ENCODE measurements at regions not wholly inside any gene's neighbourhood (a gene's known extent, or its start where the extent isn't known, plus 50 kb on each side); places are given as distances from the start of the nearest gene placed in this dataset.

- POLR2A ChIA-PET, result no interaction called here
- CTCF ChIA-PET, result no interaction called here
Observed at GRCh38 chr5:58358501-58359178, 101.2 kb downstream of the PLK2 start.

- CTCF ChIA-PET, result no interaction called here
Observed at GRCh38 chr5:58357799-58358500, 101.9 kb downstream of the PLK2 start.

DNA sequence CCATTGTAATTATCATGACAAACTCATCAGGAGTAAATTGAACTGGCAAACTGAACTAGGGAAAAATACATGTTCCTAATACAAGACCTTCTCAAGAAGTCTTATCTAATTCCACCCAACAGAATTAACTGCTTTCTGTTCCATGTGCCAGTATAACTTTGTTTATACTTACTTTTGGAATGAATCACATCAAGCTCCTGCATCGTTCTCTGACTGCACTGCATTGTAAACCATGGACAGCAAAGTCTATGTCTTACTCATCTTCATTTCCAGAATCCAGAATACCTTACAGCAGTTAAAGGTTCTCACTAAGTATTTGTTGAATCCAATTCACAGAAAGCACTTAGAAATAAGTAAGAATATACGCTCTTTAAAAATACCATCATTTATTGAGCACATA, 102.8 kb downstream of the PLK2 start:
- CTCF ChIA-PET, result no interaction called here
- POLR2A ChIA-PET, result no interaction called here

More at GRCh38 chr5:58357799-58358500, 101.9 kb downstream of the PLK2 start:
- POLR2A ChIA-PET, result no interaction called here

DNA sequence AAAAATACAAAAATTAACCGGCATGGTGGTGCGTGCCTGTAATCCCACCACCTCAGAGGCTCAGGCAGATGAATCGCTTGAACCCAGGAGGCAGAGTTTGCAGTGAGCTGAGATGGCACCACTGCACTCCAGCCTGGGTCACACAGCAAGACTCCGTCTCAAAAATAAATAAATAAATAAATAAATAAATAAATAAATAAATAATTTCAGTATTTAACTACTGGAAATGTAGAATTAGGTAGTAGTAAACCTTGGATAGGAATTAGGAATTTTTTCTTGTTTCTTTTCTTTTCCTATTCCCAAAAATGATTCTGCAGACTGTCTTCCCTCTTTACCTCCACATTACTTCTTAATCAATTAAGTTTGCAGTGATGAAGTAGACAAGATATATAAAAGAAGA, 103.2 kb downstream of the PLK2 start:
- ChIA-PET CTCF (no interaction called here), POLR2A (no interaction called here)

- ChIA-PET POLR2A (no interaction called here), CTCF (no interaction called here)
Observed at GRCh38 chr5:58354827-58355226, 105.1 kb downstream of the PLK2 start.

DNA sequence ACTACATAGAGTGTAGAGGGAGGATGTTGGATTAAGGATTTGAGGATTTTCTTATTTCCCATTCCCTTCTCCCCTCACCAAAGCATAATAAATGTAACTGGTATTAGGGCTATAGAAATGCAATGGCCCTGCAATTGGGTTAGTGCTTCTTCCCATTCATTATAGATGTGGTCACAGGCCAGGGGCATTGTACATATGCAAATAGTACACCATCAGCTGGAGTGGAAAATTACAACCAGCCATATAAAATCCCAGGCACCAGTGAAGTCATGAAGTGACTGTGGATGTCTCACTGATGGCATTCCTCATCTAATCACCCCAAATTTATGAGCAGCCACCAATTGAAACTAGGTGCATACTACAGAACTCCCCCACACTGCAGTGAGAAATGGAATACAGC, 105.9 kb downstream of the PLK2 start:
- CTCF ChIA-PET, result no interaction called here

GRCh38 chr5:58351190-58351589, 108.7 kb downstream of the PLK2 start:
- CTCF ChIA-PET, result no interaction called here
- POLR2A ChIA-PET, result no interaction called here

More for the DNA sequence above, 105.9 kb downstream of the PLK2 start:
- POLR2A ChIA-PET, result no interaction called here

DNA sequence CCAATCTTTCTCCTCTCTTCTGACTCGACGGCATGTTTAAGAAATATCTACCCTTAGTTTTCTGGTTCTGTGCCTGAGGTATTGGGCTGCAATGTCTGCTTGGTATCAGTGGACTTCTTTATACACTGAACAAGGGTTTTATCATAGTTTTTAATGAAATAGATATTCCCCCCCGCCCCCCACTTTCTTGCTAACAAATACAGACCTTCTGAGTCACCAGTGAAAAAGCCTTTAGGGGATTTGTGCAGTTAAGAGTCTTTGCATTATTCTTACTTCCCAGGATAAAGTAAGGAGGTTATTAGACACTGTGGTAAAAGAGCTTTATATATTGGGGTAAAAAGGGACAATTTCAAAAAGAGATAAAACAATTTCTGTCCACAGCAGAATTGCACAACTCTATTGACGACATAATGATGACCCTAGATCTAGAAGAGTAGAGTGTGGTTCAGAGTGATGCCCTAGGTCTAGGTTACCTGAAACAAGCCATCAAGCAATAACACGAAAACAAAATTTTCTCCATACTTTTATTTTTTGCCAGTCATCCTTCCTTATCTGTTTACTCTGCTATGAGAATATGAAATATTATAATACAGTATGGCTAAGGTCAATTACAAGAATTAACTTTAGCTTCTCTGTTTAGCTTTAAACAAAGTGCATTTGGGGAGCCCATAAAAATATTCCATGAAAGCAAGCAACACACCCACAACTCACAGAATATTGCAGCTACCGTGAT, 110.7 kb downstream of the PLK2 start:
- CTCF ChIA-PET, result no interaction called here
- POLR2A ChIA-PET, result no interaction called here

DNA sequence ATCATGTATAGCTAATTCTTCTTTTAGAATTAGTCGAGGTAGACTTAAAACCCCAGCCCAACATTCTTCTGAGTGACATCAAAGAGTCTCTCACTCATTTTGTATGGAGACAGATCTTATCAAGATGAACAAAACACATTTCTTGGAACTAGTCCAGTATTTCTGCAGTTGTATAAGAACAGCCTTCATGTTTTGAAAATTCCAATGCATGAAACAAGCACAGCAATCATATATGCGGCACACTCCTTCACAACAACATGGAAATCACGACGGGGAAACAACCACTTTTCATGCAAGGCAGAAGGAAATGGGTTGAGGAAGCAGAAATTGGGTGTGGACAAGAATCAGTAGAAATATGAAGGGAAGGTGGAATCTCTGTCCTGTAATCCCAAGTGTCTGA, 113.8 kb downstream of the PLK2 start:
- POLR2A ChIA-PET, result no interaction called here

GRCh38 chr5:58341476-58341875, 118.4 kb downstream of the PLK2 start:
- ChIA-PET POLR2A (no interaction called here), CTCF (no interaction called here)

More for the DNA sequence above, 113.8 kb downstream of the PLK2 start:
- CTCF ChIA-PET, result no interaction called here

GRCh38 chr5:58335518-58335917, 124.4 kb downstream of the PLK2 start:
- CTCF ChIA-PET, result no interaction called here
- POLR2A ChIA-PET, result no interaction called here

DNA sequence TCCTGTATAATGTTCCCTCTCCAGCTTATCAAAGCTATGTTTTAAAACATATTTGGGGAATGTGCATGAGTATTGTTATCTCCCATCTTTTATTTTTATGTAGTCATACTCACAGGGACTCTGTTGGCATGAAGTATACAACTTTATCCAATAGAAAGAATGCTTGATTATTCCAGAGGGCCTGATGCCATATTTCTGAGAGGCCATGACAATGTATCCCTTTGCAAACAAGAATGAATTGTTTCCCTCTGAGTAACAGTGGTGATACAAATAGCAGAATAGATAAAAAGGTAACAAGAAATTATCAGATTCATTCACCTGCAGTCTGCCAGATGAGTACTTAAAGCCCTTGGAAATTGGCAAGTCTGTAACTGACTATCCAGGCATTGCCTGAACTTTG, 125.9 kb downstream of the PLK2 start:
- CTCF ChIA-PET, result no interaction called here
- POLR2A ChIA-PET, result no interaction called here

GRCh38 chr5:58330781-58331180, 129.1 kb downstream of the PLK2 start:
- CTCF ChIA-PET, result no interaction called here
- POLR2A ChIA-PET, result no interaction called here

- ChIA-PET POLR2A (no interaction called here), CTCF (no interaction called here)
Observed at GRCh38 chr5:58327289-58327688, 132.6 kb downstream of the PLK2 start.

DNA sequence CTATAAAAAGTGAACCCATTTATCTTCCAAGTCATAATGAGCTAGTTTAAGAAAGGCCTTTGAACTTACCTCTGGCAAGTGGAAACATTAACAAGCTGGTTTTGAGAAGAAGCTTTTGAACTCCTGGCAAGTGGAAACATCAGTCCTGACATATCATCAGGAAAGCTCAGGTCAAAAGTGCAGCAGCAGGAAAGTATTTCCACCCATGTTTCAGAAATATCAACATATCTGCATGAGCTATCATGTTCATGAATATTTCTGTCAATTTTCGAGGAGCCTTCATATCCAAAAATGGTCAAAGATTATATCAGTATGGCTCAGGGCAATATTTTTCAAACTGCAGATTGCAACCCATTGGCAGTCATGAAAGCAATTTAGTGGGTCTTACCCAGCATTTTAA, 133.9 kb downstream of the PLK2 start:
- ChIA-PET CTCF (no interaction called here), POLR2A (no interaction called here)

DNA sequence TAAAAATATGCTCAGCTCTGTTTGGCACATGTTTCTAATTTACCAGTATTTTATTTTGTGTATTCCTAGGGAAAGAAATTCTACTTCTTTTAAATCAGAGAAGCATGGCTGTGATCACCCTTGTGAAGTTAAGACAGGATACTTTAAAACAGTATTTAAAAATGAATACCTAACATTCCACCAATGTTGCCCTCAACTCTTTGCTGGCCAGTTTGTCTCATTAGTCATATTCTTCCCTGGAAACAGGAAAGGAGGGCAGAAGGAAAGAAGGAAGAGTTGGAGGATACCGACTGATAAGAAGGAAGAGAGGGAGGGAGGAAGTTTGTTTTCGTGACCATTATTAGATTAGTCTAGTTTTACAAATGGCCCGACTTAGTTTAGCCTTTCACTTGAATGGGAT, 137.4 kb downstream of the PLK2 start:
- ChIA-PET CTCF (no interaction called here), POLR2A (no interaction called here)

- POLR2A ChIA-PET, result no interaction called here
- CTCF ChIA-PET, result no interaction called here
Observed at GRCh38 chr5:58318468-58318867, 141.4 kb downstream of the PLK2 start.

- POLR2A ChIA-PET, result no interaction called here
Observed at GRCh38 chr5:58317808-58318207, 142.1 kb downstream of the PLK2 start.

GRCh38 chr5:58317009-58317408, 142.9 kb downstream of the PLK2 start:
- POLR2A ChIA-PET, result no interaction called here

More at GRCh38 chr5:58317808-58318207, 142.1 kb downstream of the PLK2 start:
- CTCF ChIA-PET, result no interaction called here

DNA sequence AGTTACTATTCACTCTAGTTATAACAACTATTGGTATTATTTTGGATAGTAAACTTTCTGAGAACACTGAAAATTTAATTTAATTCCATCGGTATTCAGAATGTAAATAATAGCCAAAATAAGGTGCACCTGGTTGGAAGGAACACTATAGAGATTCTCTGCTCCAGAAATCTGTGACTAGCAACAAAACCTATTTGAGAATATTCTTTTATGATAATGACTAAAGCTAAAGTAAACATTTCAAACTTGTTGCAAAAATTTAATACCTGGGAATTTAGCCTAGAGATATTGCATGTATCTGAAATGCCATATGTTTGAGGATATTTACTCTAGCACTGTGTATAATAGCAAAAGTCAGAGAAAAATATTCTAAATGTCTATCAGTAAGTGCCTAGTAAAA, 144.1 kb downstream of the PLK2 start:
- CTCF ChIA-PET, result no interaction called here

More at GRCh38 chr5:58317009-58317408, 142.9 kb downstream of the PLK2 start:
- CTCF ChIA-PET, result no interaction called here

More for the DNA sequence above, 144.1 kb downstream of the PLK2 start:
- POLR2A ChIA-PET, result no interaction called here

All from activated CD8-positive, alpha-beta memory T cell treated with anti-CD3 and anti-CD28 coated beads for 36 hours (primary cell).